H9 (cell line): ENCODE measurements at regions not wholly inside any gene's neighbourhood (a gene's known extent, or its start where the extent isn't known, plus 50 kb on each side); places are given as distances from the start of the nearest gene placed in this dataset.

ENCODE experiments used
- DNase-seq: peaks from one replicate; pipeline ENCODE4 v3.0.0-alpha.2; 2017
- H2AFZ ChIP-seq: one replicate; pipeline ENCODE4 v1.6.1; 2013; ENCODE audit warnings: mild to moderate bottlenecking, low read length, control low read depth, moderate library complexity
- H2AK5ac ChIP-seq: 2 replicates; pipeline ENCODE4 v1.6.1; 2013; ENCODE audit warnings: low read length, control low read depth, mixed read lengths; ENCODE audit not compliant: insufficient read length
- H2BK120ac ChIP-seq: one replicate; pipeline ENCODE4 v1.6.1; 2013; ENCODE audit warnings: low read depth, mild to moderate bottlenecking, low read length, control low read depth, inconsistent platforms; ENCODE audit not compliant: poor library complexity, severe bottlenecking
- H2BK12ac ChIP-seq: 2 replicates; pipeline ENCODE4 v1.6.1; 2013; ENCODE audit warnings: low read length, control low read depth, mixed read lengths, low read depth; ENCODE audit not compliant: insufficient read length
- H2BK15ac ChIP-seq: 2 replicates; pipeline ENCODE4 v1.6.1; 2013; ENCODE audit warnings: low read depth, low read length, control low read depth
- H2BK20ac ChIP-seq: one replicate; pipeline ENCODE4 v1.6.1; 2013; ENCODE audit warnings: low read depth, mild to moderate bottlenecking, low read length, control low read depth, inconsistent platforms; ENCODE audit not compliant: poor library complexity, severe bottlenecking
- H2BK5ac ChIP-seq: 2 replicates; pipeline ENCODE4 v1.6.1; 2013; ENCODE audit warnings: low read length, control low read depth, mixed read lengths; ENCODE audit not compliant: insufficient read length
- H3K14ac ChIP-seq: 2 replicates; pipeline ENCODE4 v1.6.1; 2013; ENCODE audit warnings: low read length, control low read depth; ENCODE audit not compliant: insufficient read depth
- H3K18ac ChIP-seq: 2 replicates; pipeline ENCODE4 v1.6.1; 2013; ENCODE audit warnings: low read depth, mild to moderate bottlenecking, mixed read lengths, low read length, control low read depth; ENCODE audit not compliant: insufficient read length
- H3K23ac ChIP-seq: 2 replicates; pipeline ENCODE4 v1.6.1; 2013; ENCODE audit warnings: low read length, control low read depth, mixed read lengths, low read depth; ENCODE audit not compliant: insufficient read length
- H3K23me2 ChIP-seq: 2 replicates; pipeline ENCODE4 v1.6.1; 2013; ENCODE audit warnings: low read depth, mild to moderate bottlenecking, mixed read lengths, low read length, control low read depth; ENCODE audit not compliant: insufficient read length, poor library complexity, severe bottlenecking
- H3K27ac ChIP-seq: 2 replicates; pipeline ENCODE4 v1.5.1; 2013; ENCODE audit warnings: low read length, control low read depth, mixed read lengths, low read depth; ENCODE audit not compliant: insufficient read length
- H3K27me3 ChIP-seq: 2 replicates; pipeline ENCODE4 v1.6.1; 2013; ENCODE audit warnings: low read length, control low read depth, inconsistent platforms; ENCODE audit not compliant: insufficient read depth
- H3K4ac ChIP-seq: 2 replicates; pipeline ENCODE4 v1.6.1; 2013; ENCODE audit warnings: low read depth, mild to moderate bottlenecking, control low read depth, inconsistent platforms, low read length, moderate library complexity
- H3K4me1 ChIP-seq: 2 replicates; pipeline ENCODE4 v1.6.1; 2013; ENCODE audit warnings: low read length, control low read depth, inconsistent platforms; ENCODE audit not compliant: insufficient read depth
- H3K4me2 ChIP-seq: 2 replicates; pipeline ENCODE4 v1.6.1; 2013; ENCODE audit warnings: low read length, control low read depth, mixed read lengths; ENCODE audit not compliant: insufficient read length, insufficient read depth
- H3K56ac ChIP-seq: 2 replicates; pipeline ENCODE4 v1.6.1; 2013; ENCODE audit warnings: low read depth, mild to moderate bottlenecking, mixed read lengths, low read length, control low read depth; ENCODE audit not compliant: insufficient read length
- H3K79me1 ChIP-seq: 2 replicates; pipeline ENCODE4 v1.6.1; 2013; ENCODE audit warnings: low read depth, mild to moderate bottlenecking, moderate library complexity, low read length, control low read depth, inconsistent platforms; ENCODE audit not compliant: insufficient read depth, poor library complexity, severe bottlenecking
- H3K79me2 ChIP-seq: 2 replicates; pipeline ENCODE4 v1.6.1; 2013; ENCODE audit warnings: low read length, control low read depth, inconsistent platforms; ENCODE audit not compliant: insufficient read depth
- H3K9ac ChIP-seq: 2 replicates; pipeline ENCODE4 v1.6.1; 2013; ENCODE audit warnings: low read length, control low read depth, mixed read lengths; ENCODE audit not compliant: insufficient read length; ENCODE audit errors: extremely low read depth
- H3K9me3 ChIP-seq: one replicate; pipeline ENCODE4 v1.6.1; 2013; ENCODE audit warnings: low read depth, low read length, inconsistent platforms; ENCODE audit not compliant: control insufficient read depth
- H3T11ph ChIP-seq: one replicate; pipeline ENCODE4 v1.6.1; 2013; ENCODE audit warnings: mild to moderate bottlenecking, low read length, control low read depth, inconsistent platforms
- H4K20me1 ChIP-seq: one replicate; pipeline ENCODE4 v1.6.1; 2013; ENCODE audit not compliant: control insufficient read depth, insufficient read length, insufficient read depth
- H4K5ac ChIP-seq: 2 replicates; pipeline ENCODE4 v1.6.1; 2013; ENCODE audit warnings: low read depth, mild to moderate bottlenecking, mixed read lengths, low read length, control low read depth; ENCODE audit not compliant: insufficient read length
- H4K8ac ChIP-seq: replicated peaks from 2 replicates; pipeline ENCODE4 v1.6.1; 2013; ENCODE audit warnings: low read length, control low read depth, mixed read lengths, low read depth; ENCODE audit not compliant: insufficient read length
- H4K91ac ChIP-seq: 2 replicates; pipeline ENCODE4 v1.6.1; 2013; ENCODE audit warnings: low read depth, mild to moderate bottlenecking, moderate library complexity, mixed read lengths, low read length, control low read depth; ENCODE audit not compliant: insufficient read length
- H3K27ac Mint-ChIP-seq, 3 experiments: 2 replicates in 2 of 3; 3 replicates in 1 of 3; pipeline ENCODE4 v1.8.0; 2020 to 2021; ENCODE audit warnings: mixed read lengths in 3 of 3, mild to moderate bottlenecking in 1 of 3, moderate library complexity in 1 of 3
- H3K27me3 Mint-ChIP-seq: 2 replicates; pipeline ENCODE4 v1.8.0; 2021; ENCODE audit warnings: low read depth, mild to moderate bottlenecking, moderate library complexity, mixed read lengths
- H3K36me3 Mint-ChIP-seq, 3 experiments: 2 replicates in 2 of 3; 3 replicates in 1 of 3; pipeline ENCODE4 v1.8.0; 2020 to 2021; ENCODE audit warnings: low read depth in 3 of 3, mixed read lengths in 3 of 3; ENCODE audit not compliant: insufficient read depth in 1 of 3
- H3K4me1 Mint-ChIP-seq, 2 experiments: 2 replicates each; pipeline ENCODE4 v1.8.0; 2020; ENCODE audit warnings: mixed read lengths in 2 of 2
- H3K4me3 Mint-ChIP-seq, 2 experiments: 2 replicates in 1 of 2; 3 replicates in 1 of 2; pipeline ENCODE4 v1.8.0; 2020 to 2021; ENCODE audit warnings: mild to moderate bottlenecking in 2 of 2, mixed read lengths in 2 of 2, moderate library complexity in 1 of 2
- H3K9me3 Mint-ChIP-seq, 2 experiments: 2 replicates in 1 of 2; 3 replicates in 1 of 2; pipeline ENCODE4 v1.8.0; 2020; ENCODE audit warnings: mild to moderate bottlenecking in 2 of 2, mixed read lengths in 2 of 2, moderate library complexity in 1 of 2
- WGBS: extraction: QIAGEN DNeasy Blood & Tissue Kit; methylation state at CpG from one replicate; pipeline ENCODE4 v1.1.7; 2013; ENCODE audit warnings: missing lambda C conversion rate, low lambda C conversion rate, mixed read lengths; ENCODE audit not compliant: insufficient read length; ENCODE audit errors: extremely low coverage; 5-methylcytosine and 5-hydroxymethylcytosine counted together
- TF ChIP-seq, protein P1 (sequence below): fragments of 200-600 bp; sonication (generic); conservative IDR thresholded peaks from 3 replicates; pipeline ENCODE4 v1.8.0; 2021; ENCODE audit warnings: antibody characterized with exemption, mild to moderate bottlenecking

DNA sequence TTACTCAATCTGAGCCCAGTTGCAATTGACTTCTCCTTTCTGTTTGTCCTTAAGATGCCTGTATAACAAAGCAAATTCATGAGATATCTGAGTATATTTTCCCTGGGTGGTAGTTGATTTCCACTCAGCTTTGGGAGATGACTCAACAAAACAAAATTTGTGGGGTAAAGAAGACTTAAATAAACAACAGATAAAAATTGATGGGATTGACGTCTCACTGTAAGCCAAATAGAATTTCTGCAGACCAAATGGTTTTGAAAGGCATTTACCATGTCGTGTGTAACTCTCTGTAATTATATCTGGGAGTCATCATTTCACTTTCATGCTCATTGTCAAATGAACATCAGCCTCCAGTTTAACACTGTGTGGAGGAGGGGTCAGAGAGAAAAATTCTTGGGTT, 255.4 kb upstream of the MYO3A start:
- H3K27me3 Mint-ChIP-seq, result no peaks in the 10 kb centered on the region
- peaks cover 9% of the 10 kb centered on the region in 2 experiments for H3K4me1 Mint-ChIP-seq
- no peak overlapping the region for H4K91ac ChIP-seq
- no peak overlapping the region for H2BK120ac ChIP-seq
- H2AFZ ChIP-seq, result no peak overlapping the region
- H3K18ac ChIP-seq, result no peak overlapping the region
- no peak overlapping the region for H3K4me2 ChIP-seq
- peaks cover 0 to 7% (median 6%) of the 10 kb centered on the region in 3 experiments; a peak in 5 of 7 replicates for H3K36me3 Mint-ChIP-seq
- H3T11ph ChIP-seq, result no peak overlapping the region
- H3K9ac ChIP-seq, result no peak overlapping the region
- H4K20me1 ChIP-seq, result no peaks in the 10 kb centered on the region
- H2BK15ac ChIP-seq, result no peak overlapping the region
- no peaks in the 10 kb centered on the region for H3K4me1 ChIP-seq
- no CpG with 5 or more reads among the region's 2 CpGs for WGBS
- no peaks in the 10 kb centered on the region for H3K27me3 ChIP-seq
- peaks cover 6% of the 10 kb centered on the region in 2 experiments for H3K9me3 Mint-ChIP-seq
- no peak overlapping the region for H2BK20ac ChIP-seq
- DNase-seq, result no peak
- no peak overlapping the region for H4K8ac ChIP-seq
- no peak overlapping the region for H2AK5ac ChIP-seq
- no peak overlapping the region for H3K4ac ChIP-seq
- H2BK5ac ChIP-seq, result no peak overlapping the region
- H3K23me2 ChIP-seq, result no peaks in the 10 kb centered on the region
- H3K27ac ChIP-seq, result no peak overlapping the region
- no peak overlapping the region for H4K5ac ChIP-seq
- H3K56ac ChIP-seq, result no peak overlapping the region
- H3K9me3 ChIP-seq, result no peaks in the 10 kb centered on the region
- H3K4me3 Mint-ChIP-seq, result no peak overlapping the region
- no peak overlapping the region for H3K27ac Mint-ChIP-seq
- no peak overlapping the region for H2BK12ac ChIP-seq
- TF ChIP-seq, protein P1, sequence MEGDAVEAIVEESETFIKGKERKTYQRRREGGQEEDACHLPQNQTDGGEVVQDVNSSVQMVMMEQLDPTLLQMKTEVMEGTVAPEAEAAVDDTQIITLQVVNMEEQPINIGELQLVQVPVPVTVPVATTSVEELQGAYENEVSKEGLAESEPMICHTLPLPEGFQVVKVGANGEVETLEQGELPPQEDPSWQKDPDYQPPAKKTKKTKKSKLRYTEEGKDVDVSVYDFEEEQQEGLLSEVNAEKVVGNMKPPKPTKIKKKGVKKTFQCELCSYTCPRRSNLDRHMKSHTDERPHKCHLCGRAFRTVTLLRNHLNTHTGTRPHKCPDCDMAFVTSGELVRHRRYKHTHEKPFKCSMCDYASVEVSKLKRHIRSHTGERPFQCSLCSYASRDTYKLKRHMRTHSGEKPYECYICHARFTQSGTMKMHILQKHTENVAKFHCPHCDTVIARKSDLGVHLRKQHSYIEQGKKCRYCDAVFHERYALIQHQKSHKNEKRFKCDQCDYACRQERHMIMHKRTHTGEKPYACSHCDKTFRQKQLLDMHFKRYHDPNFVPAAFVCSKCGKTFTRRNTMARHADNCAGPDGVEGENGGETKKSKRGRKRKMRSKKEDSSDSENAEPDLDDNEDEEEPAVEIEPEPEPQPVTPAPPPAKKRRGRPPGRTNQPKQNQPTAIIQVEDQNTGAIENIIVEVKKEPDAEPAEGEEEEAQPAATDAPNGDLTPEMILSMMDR, result no peak
- no peak overlapping the region for H3K14ac ChIP-seq
- H3K79me2 ChIP-seq, result no peaks in the 10 kb centered on the region
- H3K23ac ChIP-seq, result no peak overlapping the region
- no peaks in the 10 kb centered on the region for H3K79me1 ChIP-seq
